ENCODE measurements at regions not wholly inside any gene's neighbourhood (a gene's known extent, or its start where the extent isn't known, plus 50 kb on each side); places are given as distances from the start of the nearest gene placed in this dataset.
A peak's percentile ranks its signal among the peaks of the same experiment; 100 is the strongest.

- DNase-seq (ENCODE audit: low read depth in 4 of 4, low spot score in 3 of 4), result no peak
Measured at GRCh38 chr11:11081776-11082175, 223.9 kb upstream of the ZBED5 start.

GRCh38 chr11:11081288-11081687, 223.4 kb upstream of the ZBED5 start:
- no peak for DNase-seq (ENCODE audit: low read depth in 4 of 4, low spot score in 3 of 4)

- no peak for DNase-seq (ENCODE audit: low read depth in 4 of 4, low spot score in 3 of 4)
Measured at GRCh38 chr11:11078344-11079086, 220.7 kb upstream of the ZBED5 start.

- no peak for DNase-seq (ENCODE audit: low read depth in 4 of 4, low spot score in 3 of 4)
Measured at GRCh38 chr11:11077898-11078297, 220.0 kb upstream of the ZBED5 start.

- DNase-seq (ENCODE audit: low read depth in 4 of 4, low spot score in 3 of 4), result no peak
Measured at GRCh38 chr11:11076879-11077278, 219.0 kb upstream of the ZBED5 start.

GRCh38 chr11:11076276-11076675, 218.4 kb upstream of the ZBED5 start:
- no peak for DNase-seq (ENCODE audit: low read depth in 4 of 4, low spot score in 3 of 4)

GRCh38 chr11:11075515-11076171, 217.8 kb upstream of the ZBED5 start:
- no peak for DNase-seq (ENCODE audit: low read depth in 4 of 4, low spot score in 3 of 4)

- no peak for DNase-seq (ENCODE audit: low read depth in 4 of 4, low spot score in 3 of 4)
Measured at GRCh38 chr11:11074686-11075335, 217.0 kb upstream of the ZBED5 start.

GRCh38 chr11:11073996-11074395, 216.1 kb upstream of the ZBED5 start:
- no peak for DNase-seq (ENCODE audit: low read depth in 4 of 4, low spot score in 3 of 4)

GRCh38 chr11:11072067-11072466, 214.2 kb upstream of the ZBED5 start:
- DNase-seq (ENCODE audit: low read depth in 4 of 4, low spot score in 3 of 4), result no peak

- DNase-seq (ENCODE audit: low read depth in 4 of 4, low spot score in 3 of 4), result no peak
Measured at GRCh38 chr11:11071486-11071885, 213.6 kb upstream of the ZBED5 start.

GRCh38 chr11:11070976-11071375, 213.1 kb upstream of the ZBED5 start:
- DNase-seq (ENCODE audit: low read depth in 4 of 4, low spot score in 3 of 4), result no peak

- DNase-seq (ENCODE audit: low read depth in 4 of 4, low spot score in 3 of 4), result peak in 3 of 4 donors; percentile 16 to 49 (median 48)
Measured at GRCh38 chr11:11069841-11070835, 212.3 kb upstream of the ZBED5 start.

GRCh38 chr11:11068113-11068512, 210.3 kb upstream of the ZBED5 start:
- no peak for DNase-seq (ENCODE audit: low read depth in 4 of 4, low spot score in 3 of 4)

- no peak for DNase-seq (ENCODE audit: low read depth in 4 of 4, low spot score in 3 of 4)
Measured at GRCh38 chr11:11065396-11065795, 207.5 kb upstream of the ZBED5 start.

GRCh38 chr11:11057472-11057854, 199.6 kb upstream of the ZBED5 start:
- no peak for DNase-seq (ENCODE audit: low read depth in 4 of 4, low spot score in 3 of 4)

GRCh38 chr11:11056749-11057471, 199.1 kb upstream of the ZBED5 start:
- DNase-seq (ENCODE audit: low read depth in 4 of 4, low spot score in 3 of 4), result no peak

GRCh38 chr11:11056316-11056715, 198.5 kb upstream of the ZBED5 start:
- no peak for DNase-seq (ENCODE audit: low read depth in 4 of 4, low spot score in 3 of 4)

GRCh38 chr11:11047851-11048610, 190.2 kb upstream of the ZBED5 start:
- no peak for DNase-seq (ENCODE audit: low read depth in 4 of 4, low spot score in 3 of 4)
